Stimulated activated naive CD8-positive, alpha-beta T cell treated with anti-CD3 and anti-CD28 coated beads, Interleukin-15, amount 100 ng/mL, for 72 hours (primary cell): ENCODE measurements at regions not wholly inside any gene's neighbourhood (a gene's known extent, or its start where the extent isn't known, plus 50 kb on each side); places are given as distances from the start of the nearest gene placed in this dataset.

Experiments
- ATAC-seq: fragments of 150-1000 bp; cut with Tn5 transposase; 2 replicates; pipeline ENCODE4 v1.10.0; 2021; ENCODE audit warnings: mild to moderate bottlenecking, moderate library complexity
- DNase-seq, 2 donors: peaks; one replicate each; pipeline ENCODE4 v3.0.0; 2021 to 2022
- H3K27ac Mint-ChIP-seq, 2 donors: one replicate each; pipeline ENCODE4 v1.8.0; 2022; ENCODE audit warnings: mild to moderate bottlenecking in 2 of 2, mixed read lengths in 2 of 2, moderate library complexity in 2 of 2
- H3K27me3 Mint-ChIP-seq: one replicate; pipeline ENCODE4 v1.8.0; 2022; ENCODE audit warnings: mixed read lengths
- H3K4me1 Mint-ChIP-seq: one replicate; pipeline ENCODE4 v1.8.0; 2022; ENCODE audit warnings: mild to moderate bottlenecking, mixed read lengths
- H3K4me3 Mint-ChIP-seq, 2 donors: one replicate each; pipeline ENCODE4 v1.8.0; 2022; ENCODE audit warnings: mild to moderate bottlenecking in 2 of 2, mixed read lengths in 2 of 2, moderate library complexity in 1 of 2
- H3K9me3 Mint-ChIP-seq, 2 donors: one replicate each; pipeline ENCODE4 v1.8.0; 2022; ENCODE audit warnings: mixed read lengths in 2 of 2

- no peak for DNase-seq
- Mint-ChIP-seq H3K4me1 (no peaks in the 10 kb centered on the region), H3K9me3 (no peaks in the 10 kb centered on the region), H3K27ac (no peak overlapping the region), H3K4me3 (no peak overlapping the region), H3K27me3 (peaks cover 41% of the 10 kb centered on the region)
- ATAC-seq, result no peak
Measured at GRCh38 chr11:27192184-27192583, 151.6 kb downstream of the BBOX1 start.

GRCh38 chr11:27191639-27192038 is 151.0 kb downstream of the BBOX1 start:
- Mint-ChIP-seq H3K4me3 (no peak overlapping the region), H3K27me3 (peaks cover 41% of the 10 kb centered on the region), H3K27ac (no peak overlapping the region), H3K4me1 (no peaks in the 10 kb centered on the region), H3K9me3 (no peaks in the 10 kb centered on the region)
- no peak for DNase-seq
- no peak for ATAC-seq

GRCh38 chr11:27188696-27189095 is 148.1 kb downstream of the BBOX1 start:
- H3K27me3 Mint-ChIP-seq, result peaks cover 34% of the 10 kb centered on the region
- ATAC-seq, result no peak
- H3K27ac Mint-ChIP-seq, result no peak overlapping the region
- H3K4me3 Mint-ChIP-seq, result no peak overlapping the region
- no peaks in the 10 kb centered on the region for H3K4me1 Mint-ChIP-seq
- no peaks in the 10 kb centered on the region for H3K9me3 Mint-ChIP-seq
- DNase-seq, result no peak

GRCh38 chr11:27187848-27188621 is 147.4 kb downstream of the BBOX1 start:
- no peak for DNase-seq
- no peaks in the 10 kb centered on the region for H3K4me1 Mint-ChIP-seq
- no peak overlapping the region for H3K27ac Mint-ChIP-seq
- H3K27me3 Mint-ChIP-seq, result peaks cover 34% of the 10 kb centered on the region
- no peaks in the 10 kb centered on the region for H3K9me3 Mint-ChIP-seq
- ATAC-seq, result no peak
- no peak overlapping the region for H3K4me3 Mint-ChIP-seq

- no peaks in the 10 kb centered on the region for H3K9me3 Mint-ChIP-seq
- no peak overlapping the region for H3K4me3 Mint-ChIP-seq
- DNase-seq, result no peak
- H3K27me3 Mint-ChIP-seq, result peaks cover 34% of the 10 kb centered on the region
- H3K27ac Mint-ChIP-seq, result no peak overlapping the region
- H3K4me1 Mint-ChIP-seq, result no peaks in the 10 kb centered on the region
- ATAC-seq, result no peak
Measured at GRCh38 chr11:27187075-27187847, 146.6 kb downstream of the BBOX1 start.

GRCh38 chr11:27186580-27186979 is 146.0 kb downstream of the BBOX1 start:
- ATAC-seq, result no peak
- no peaks in the 10 kb centered on the region for H3K4me1 Mint-ChIP-seq
- DNase-seq, result no peak
- H3K27me3 Mint-ChIP-seq, result peaks cover 34% of the 10 kb centered on the region
- H3K4me3 Mint-ChIP-seq, result no peak overlapping the region
- H3K9me3 Mint-ChIP-seq, result no peaks in the 10 kb centered on the region
- H3K27ac Mint-ChIP-seq, result no peak overlapping the region

- DNase-seq (no peak), ATAC-seq (no peak)
- Mint-ChIP-seq H3K27ac (no peak overlapping the region), H3K9me3 (no peaks in the 10 kb centered on the region), H3K4me3 (no peak overlapping the region), H3K27me3 (peaks cover 21% of the 10 kb centered on the region), H3K4me1 (no peaks in the 10 kb centered on the region)
Measured at GRCh38 chr11:27184458-27185312, 144.1 kb downstream of the BBOX1 start.

- no peak for ATAC-seq
- Mint-ChIP-seq H3K4me1 (no peaks in the 10 kb centered on the region), H3K9me3 (no peaks in the 10 kb centered on the region), H3K27ac (no peak overlapping the region), H3K4me3 (no peak overlapping the region), H3K27me3 (peaks cover 15% of the 10 kb centered on the region)
- peak; percentile 9 to 14 for DNase-seq
Measured at GRCh38 chr11:27183672-27184457, 143.2 kb downstream of the BBOX1 start.

GRCh38 chr11:27179334-27179733 is 138.7 kb downstream of the BBOX1 start:
- DNase-seq (no peak), ATAC-seq (no peak)
- H3K4me1 Mint-ChIP-seq, result no peaks in the 10 kb centered on the region
- H3K9me3 Mint-ChIP-seq, result no peaks in the 10 kb centered on the region
- peaks cover 12% of the 10 kb centered on the region for H3K27me3 Mint-ChIP-seq
- H3K4me3 Mint-ChIP-seq, result no peak overlapping the region
- H3K27ac Mint-ChIP-seq, result no peak overlapping the region

GRCh38 chr11:27178859-27179258 is 138.2 kb downstream of the BBOX1 start:
- no peak for DNase-seq
- no peak for ATAC-seq
- Mint-ChIP-seq H3K4me1 (no peaks in the 10 kb centered on the region), H3K4me3 (no peak overlapping the region), H3K9me3 (no peaks in the 10 kb centered on the region), H3K27ac (no peak overlapping the region), H3K27me3 (peaks cover 12% of the 10 kb centered on the region)
